Esophagus squamous epithelium (tissue), 5 donors: ENCODE measurements at regions not wholly inside any gene's neighbourhood (a gene's known extent, or its start where the extent isn't known, plus 50 kb on each side); places are given as distances from the start of the nearest gene placed in this dataset.
A peak's percentile ranks its signal among the peaks of the same experiment; 100 is the strongest.

Experiments
- DNase-seq: peaks from one replicate; lab custom pipeline; 2025; lab: John Stamatoyannopoulos, UW
- H3K27ac ChIP-seq, 4 donors: fragments of 200-600 bp; sonication (generic); one replicate each; pipeline ENCODE4 v1.5.1; 2016 to 2019; ENCODE audit warnings: mild to moderate bottlenecking in 1 of 4
- H3K27me3 ChIP-seq, 4 donors: fragments of 200-600 bp; sonication (generic); 1 replicate in 3 of 4; 2 replicates in 1 of 4; pipeline versions ENCODE4 v1.5.1 to v1.6.0; 2017 to 2021; ENCODE audit warnings: antibody characterized with exemption in 1 of 4
- H3K36me3 ChIP-seq, 3 donors: fragments of 200-600 bp; sonication (generic); one replicate each; pipeline ENCODE4 v1.5.1; 2016 to 2019
- H3K4me1 ChIP-seq, 3 donors: fragments of 200-600 bp; sonication (generic); one replicate each; pipeline ENCODE4 v1.5.1; 2017 to 2019
- H3K4me3 ChIP-seq, 4 donors: fragments of 200-600 bp; sonication (generic); 1 replicate in 3 of 4; 2 replicates in 1 of 4; pipeline ENCODE4 v1.5.1; 2016 to 2019; ENCODE audit warnings: mild to moderate bottlenecking in 2 of 4, moderate library complexity in 1 of 4
- H3K9me3 ChIP-seq, 3 donors: fragments of 200-600 bp; sonication (generic); one replicate each; pipeline ENCODE4 v1.5.1; 2016 to 2019
- CTCF ChIP-seq, 6 experiments: fragments of 450-650 bp in 4 of 6; fragments of 200-600 bp in 2 of 6; sonication (generic) in 2 of 6; IDR thresholded peaks; one replicate each; pipeline ENCODE4 v1.5.1; 2016 to 2019; ENCODE audit warnings: antibody characterized with exemption in 6 of 6, mild to moderate bottlenecking in 4 of 6, moderate library complexity in 4 of 6
- POLR2A ChIP-seq, 4 donors: fragments of 450-650 bp; IDR thresholded peaks; one replicate each; pipeline ENCODE4 v1.6.1; 2017; ENCODE audit warnings: antibody characterized with exemption in 4 of 4, mild to moderate bottlenecking in 4 of 4, moderate library complexity in 3 of 4
- WGBS, 2 donors: methylation state at CpG; one replicate each; pipeline ENCODE4 v1.1.5; 2018; 5-methylcytosine and 5-hydroxymethylcytosine counted together
- intact Hi-C: fragments of 100-400 bp; cut with DNase I; formaldehyde crosslinking; loops from one replicate; pipeline ENCODE4 v1.15.0; 2022
- donor health status: DM: yes; HTN: yes; CAD: no.

- DNase-seq = no peak
- WGBS, 2 donors = 28 to 29% methylated on average over 6 of the region's 6 CpGs
- TF ChIP-seq CTCF (IDR thresholded peaks at IDR 0.05) = no peak
- no peak for TF ChIP-seq POLR2A (IDR thresholded peaks at IDR 0.05)
- Histone ChIP-seq H3K27ac (peak overlapping the region; percentile 33 to 63 (median 59)), H3K9me3 (no peaks in the 10 kb centered on the region), H3K27me3 (no peaks in the 10 kb centered on the region), H3K4me3 (no peak overlapping the region), H3K36me3 (no peaks in the 10 kb centered on the region), H3K4me1 (peaks cover 0 to 31% (median 19%) of the 10 kb centered on the region in 3 donors)
- intact Hi-C loops = no loop called here
Measured at GRCh38 chr14:51318813-51319597, 79.0 kb downstream of the TMX1 start.

DNA sequence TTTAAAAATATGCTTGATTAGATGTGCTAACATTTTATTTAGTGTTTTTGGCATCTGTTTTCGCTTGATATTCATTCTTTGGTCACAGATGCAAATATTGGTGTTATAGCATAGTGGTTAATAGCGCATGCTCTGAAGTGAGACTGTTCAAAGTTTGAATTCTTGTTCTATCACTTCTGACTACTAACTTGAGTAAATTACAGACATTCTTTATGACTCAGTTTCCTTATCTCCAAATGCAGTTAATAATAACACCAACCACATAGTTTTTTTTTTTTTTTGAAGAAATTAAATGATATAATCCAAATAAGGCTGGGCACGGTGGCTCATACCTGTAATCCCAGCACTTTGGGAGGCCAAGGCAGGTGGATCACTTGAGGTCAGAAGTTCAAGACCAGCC, 81.0 kb downstream of the TMX1 start:
- H3K27ac ChIP-seq = no peak overlapping the region
- no peak for DNase-seq
- WGBS, 2 donors = 65 to 79% methylated on average over 3 of the region's 3 CpGs
- intact Hi-C loops = no loop called here
- H3K4me3 ChIP-seq = no peak overlapping the region
- H3K4me1 ChIP-seq = peaks cover 0 to 32% (median 19%) of the 10 kb centered on the region in 3 donors
- H3K36me3 ChIP-seq = no peaks in the 10 kb centered on the region
- no peak for TF ChIP-seq POLR2A (IDR thresholded peaks at IDR 0.05)
- no peak for TF ChIP-seq CTCF (IDR thresholded peaks at IDR 0.05)
- no peaks in the 10 kb centered on the region for H3K9me3 ChIP-seq
- no peaks in the 10 kb centered on the region for H3K27me3 ChIP-seq

GRCh38 chr14:51323492-51323891, 83.4 kb downstream of the TMX1 start:
- intact Hi-C loops = no loop called here
- TF ChIP-seq CTCF (IDR thresholded peaks at IDR 0.05) = no peak
- no peak for TF ChIP-seq POLR2A (IDR thresholded peaks at IDR 0.05)
- Histone ChIP-seq H3K9me3 (no peaks in the 10 kb centered on the region), H3K36me3 (no peaks in the 10 kb centered on the region), H3K27me3 (no peaks in the 10 kb centered on the region), H3K4me3 (no peak overlapping the region), H3K4me1 (peaks cover 12 to 41% (median 30%) of the 10 kb centered on the region in 3 donors), H3K27ac (no peak overlapping the region)
- WGBS, 2 donors = 65 to 71% methylated on average over 3 of the region's 3 CpGs
- DNase-seq = no peak

GRCh38 chr14:51327376-51327775, 87.3 kb downstream of the TMX1 start:
- TF ChIP-seq CTCF (IDR thresholded peaks at IDR 0.05) (no peak), POLR2A (IDR thresholded peaks at IDR 0.05) (no peak)
- H3K4me1 ChIP-seq = peaks cover 12 to 53% (median 35%) of the 10 kb centered on the region in 3 donors
- H3K27me3 ChIP-seq = no peaks in the 10 kb centered on the region
- no peak for DNase-seq
- no peaks in the 10 kb centered on the region for H3K9me3 ChIP-seq
- WGBS, 2 donors = 27 to 44% methylated on average over 1 of the region's 1 CpG
- peak overlapping the region; percentile 53 to 82 (median 72) for H3K27ac ChIP-seq
- H3K4me3 ChIP-seq = no peak overlapping the region
- H3K36me3 ChIP-seq = no peaks in the 10 kb centered on the region
- intact Hi-C loops = no loop called here

DNA sequence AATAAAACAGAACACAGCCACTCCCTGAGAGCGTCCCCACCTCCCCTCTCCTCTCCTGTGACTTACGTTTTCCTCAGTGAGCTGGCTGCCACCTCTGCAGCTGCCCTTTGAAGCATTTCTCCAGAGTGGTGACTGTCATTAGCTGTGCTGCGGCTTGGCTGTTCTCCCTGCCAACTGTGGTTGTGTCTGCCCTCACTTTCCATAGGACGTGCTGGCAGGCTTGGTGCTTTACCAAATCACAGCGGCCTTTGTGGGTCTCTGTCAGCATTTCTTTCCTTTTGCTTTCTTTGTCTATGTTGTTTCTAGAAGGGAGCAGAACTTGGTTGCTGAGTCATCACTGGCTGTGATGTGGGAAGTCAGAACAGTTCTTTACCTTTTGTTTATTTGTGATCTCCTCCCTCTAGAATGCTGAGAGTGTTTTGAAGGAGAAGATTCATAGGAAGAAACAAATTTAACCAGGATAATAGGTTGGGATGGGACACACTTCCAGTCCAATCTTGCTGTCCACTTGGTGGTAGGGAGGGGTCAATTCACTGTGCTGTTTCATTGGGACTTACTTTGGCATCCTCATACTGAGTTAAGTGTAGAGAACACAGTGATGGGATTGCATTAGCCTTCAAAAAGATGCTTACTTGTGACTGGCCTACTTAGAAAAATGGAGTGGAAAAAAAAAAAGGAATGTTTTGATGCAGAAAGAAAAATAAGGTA, 88.2 kb downstream of the TMX1 start:
- TF ChIP-seq POLR2A (IDR thresholded peaks at IDR 0.05) (no peak), CTCF (IDR thresholded peaks at IDR 0.05) (no peak)
- Histone ChIP-seq H3K9me3 (no peaks in the 10 kb centered on the region), H3K27ac (peak overlapping the region; percentile 65 to 90 (median 81)), H3K27me3 (no peaks in the 10 kb centered on the region), H3K4me3 (peak overlapping the region in 1 of 4 donors; percentile 30), H3K4me1 (peaks cover 12 to 62% (median 40%) of the 10 kb centered on the region in 3 donors), H3K36me3 (no peaks in the 10 kb centered on the region)
- intact Hi-C loops = no loop called here
- DNase-seq = no peak
- whole genome bisulfite sequencing, 2 donors = 8% methylated on average over 5 of the region's 5 CpGs
